GM12872 (cell line): ENCODE measurements at regions not wholly inside any gene's neighbourhood (a gene's known extent, or its start where the extent isn't known, plus 50 kb on each side); places are given as distances from the start of the nearest gene placed in this dataset.

ENCODE experiments used
- TF ChIP-seq, protein P1 (sequence below): IDR thresholded peaks from 3 replicates; pipeline ENCODE4 v1.5.1; 2011; ENCODE audit warnings: low read depth, mild to moderate bottlenecking, low read length, moderate library complexity; ENCODE audit not compliant: insufficient read depth

GRCh38 chrX:129116676-129117470 lies 406.4 kb downstream of the SMARCA1 start:
- TF ChIP-seq, protein P1, sequence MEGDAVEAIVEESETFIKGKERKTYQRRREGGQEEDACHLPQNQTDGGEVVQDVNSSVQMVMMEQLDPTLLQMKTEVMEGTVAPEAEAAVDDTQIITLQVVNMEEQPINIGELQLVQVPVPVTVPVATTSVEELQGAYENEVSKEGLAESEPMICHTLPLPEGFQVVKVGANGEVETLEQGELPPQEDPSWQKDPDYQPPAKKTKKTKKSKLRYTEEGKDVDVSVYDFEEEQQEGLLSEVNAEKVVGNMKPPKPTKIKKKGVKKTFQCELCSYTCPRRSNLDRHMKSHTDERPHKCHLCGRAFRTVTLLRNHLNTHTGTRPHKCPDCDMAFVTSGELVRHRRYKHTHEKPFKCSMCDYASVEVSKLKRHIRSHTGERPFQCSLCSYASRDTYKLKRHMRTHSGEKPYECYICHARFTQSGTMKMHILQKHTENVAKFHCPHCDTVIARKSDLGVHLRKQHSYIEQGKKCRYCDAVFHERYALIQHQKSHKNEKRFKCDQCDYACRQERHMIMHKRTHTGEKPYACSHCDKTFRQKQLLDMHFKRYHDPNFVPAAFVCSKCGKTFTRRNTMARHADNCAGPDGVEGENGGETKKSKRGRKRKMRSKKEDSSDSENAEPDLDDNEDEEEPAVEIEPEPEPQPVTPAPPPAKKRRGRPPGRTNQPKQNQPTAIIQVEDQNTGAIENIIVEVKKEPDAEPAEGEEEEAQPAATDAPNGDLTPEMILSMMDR, result no peak

DNA sequence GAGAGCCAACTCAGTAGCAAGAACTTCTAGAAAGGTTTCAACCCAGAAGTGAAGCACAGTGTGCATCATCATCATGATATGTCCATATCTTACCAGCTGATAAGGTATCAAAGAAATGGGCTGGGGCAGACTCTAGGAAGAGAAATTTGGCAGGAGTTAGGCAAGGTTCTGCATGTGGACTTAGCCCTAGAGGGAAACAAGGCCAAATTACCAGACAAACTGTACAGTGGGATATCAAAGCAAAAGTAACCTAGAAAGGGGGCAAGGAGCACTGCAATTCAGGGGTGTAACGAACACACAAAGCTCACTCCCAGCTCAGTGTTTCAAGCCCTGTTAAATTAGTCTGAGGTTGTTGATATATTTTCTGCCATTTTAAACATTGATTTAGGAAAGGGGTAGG lies 407.4 kb downstream of the SMARCA1 start:
- TF ChIP-seq, protein P1, result no peak

- TF ChIP-seq, protein P1, result peak; percentile 44; the same call in 2 of the 3 replicates
These were observed 408.2 kb downstream of the SMARCA1 start for GRCh38 chrX:129115104-129115503.

- TF ChIP-seq, protein P1, result no peak
These were observed 412.1 kb downstream of the SMARCA1 start for GRCh38 chrX:129111081-129111798.

GRCh38 chrX:129108936-129109335 lies 414.4 kb downstream of the SMARCA1 start:
- TF ChIP-seq, protein P1, result no peak

DNA sequence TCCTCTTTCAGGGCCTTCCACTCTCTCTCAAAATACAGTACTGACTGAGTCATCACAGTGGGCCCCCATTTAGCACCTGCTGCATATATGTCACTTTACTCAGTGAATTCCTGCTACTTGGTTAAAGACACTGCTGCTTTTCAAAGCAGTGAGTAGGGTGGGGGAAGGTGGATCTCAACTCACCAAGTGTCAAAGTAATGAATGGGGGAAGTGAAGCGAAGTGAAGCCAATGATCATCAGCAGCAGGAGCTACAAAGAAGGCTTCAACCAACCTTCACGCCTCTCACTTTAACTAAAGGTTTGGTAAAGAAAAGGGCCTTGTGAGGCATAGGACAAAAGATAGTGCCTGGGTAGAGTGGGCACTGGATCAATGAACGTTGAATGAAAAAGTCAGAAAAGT lies 424.1 kb downstream of the SMARCA1 start:
- TF ChIP-seq, protein P1, result no peak

DNA sequence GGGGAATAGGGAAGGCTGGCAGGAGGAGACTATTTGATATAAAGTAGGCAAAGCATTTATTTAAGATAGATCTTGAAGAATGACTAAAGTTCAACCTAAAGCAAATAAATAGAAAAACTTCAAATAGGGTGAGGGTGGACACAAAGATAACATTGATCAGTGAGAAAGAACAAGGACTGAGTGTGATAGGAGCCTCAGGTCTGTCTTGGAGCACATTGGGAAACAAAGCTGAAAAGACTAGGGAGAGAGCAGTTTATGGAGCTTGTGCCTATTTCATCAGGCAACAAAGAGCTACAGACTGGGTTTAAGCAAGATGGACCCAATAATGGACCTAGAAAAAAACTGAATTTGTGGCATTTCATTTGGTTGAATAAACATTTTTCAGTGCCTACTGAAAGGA lies 425.6 kb downstream of the SMARCA1 start:
- TF ChIP-seq, protein P1, result no peak
